GM12878 (cell line): ENCODE measurements at regions not wholly inside any gene's neighbourhood (a gene's known extent, or its start where the extent isn't known, plus 50 kb on each side); places are given as distances from the start of the nearest gene placed in this dataset.

Experiments
- CEBPB ChIP-seq, 2 experiments: fragments of 150-350 bp in 1 of 2; IDR thresholded peaks; 2 replicates each; pipeline ENCODE4 v1.6.1; 2012 to 2014; ENCODE audit warnings: low read depth in 2 of 2, low read length in 2 of 2, borderline replicate concordance in 1 of 2, inconsistent platforms in 1 of 2
- NR2F1 ChIP-seq: fragments of 450-650 bp; conservative IDR thresholded peaks from 2 replicates; pipeline ENCODE4 v1.6.1; 2017; ENCODE audit warnings: mild to moderate bottlenecking
- POLR2AphosphoS2 ChIP-seq: IDR thresholded peaks from 2 replicates; pipeline ENCODE4 v1.6.1; 2011; ENCODE audit warnings: low read depth, mild to moderate bottlenecking, low read length, improper control_type of control experiment, moderate library complexity
- TCF3 ChIP-seq: IDR thresholded peaks from 2 replicates; pipeline ENCODE4 v1.6.1; 2012; ENCODE audit warnings: low read depth, mild to moderate bottlenecking, low read length, borderline replicate concordance; ENCODE audit not compliant: insufficient read depth
- TCF7 ChIP-seq: IDR thresholded peaks from 2 replicates; pipeline ENCODE4 v1.6.1; 2014; ENCODE audit warnings: antibody characterized with exemption, borderline replicate concordance
- TF ChIP-seq, protein P1 (sequence below): fragments of 450-650 bp; IDR thresholded peaks from 2 replicates; pipeline ENCODE4 v1.6.1; 2017; ENCODE audit warnings: mild to moderate bottlenecking
- TF ChIP-seq, protein P2 (sequence below): IDR thresholded peaks from 2 replicates; pipeline ENCODE4 v1.6.1; 2012; ENCODE audit warnings: mild to moderate bottlenecking, low read depth, low read length

DNA sequence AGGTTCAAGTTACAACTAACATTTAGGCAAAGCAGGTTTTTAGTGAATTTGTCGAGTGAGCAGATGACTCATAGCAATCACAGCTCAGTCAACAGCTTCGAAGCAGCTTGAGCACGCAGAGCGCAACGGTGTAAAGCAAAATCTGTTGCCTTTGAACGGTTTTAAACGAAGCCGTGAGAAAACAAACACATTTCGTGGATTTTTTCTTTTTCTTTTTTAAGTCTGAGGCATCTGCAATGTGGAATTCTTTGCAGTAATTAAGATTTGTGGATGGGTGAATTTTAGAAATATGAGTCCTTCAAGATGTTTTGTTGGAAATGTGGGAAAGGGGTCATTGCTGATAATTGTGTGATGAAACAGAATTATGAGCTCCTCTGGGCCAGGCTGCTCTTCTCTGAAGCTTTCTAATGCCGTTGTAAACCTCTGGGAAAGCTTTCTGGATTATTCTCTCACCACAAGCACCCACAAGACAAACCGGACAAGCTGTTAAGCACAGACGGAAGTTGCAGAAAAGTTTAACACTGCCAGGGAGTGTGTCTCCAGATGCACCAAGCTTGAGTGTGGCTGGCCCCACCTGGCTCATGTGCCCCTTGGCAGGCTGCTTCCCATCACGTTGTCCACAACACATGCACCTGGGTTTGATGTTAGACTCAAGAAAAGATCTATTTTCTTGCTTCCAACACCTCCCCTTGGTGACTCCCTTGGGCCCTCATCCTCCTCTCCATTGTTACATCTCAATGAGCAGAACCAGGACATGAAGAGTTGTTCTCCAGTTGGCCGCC is 224.7 kb downstream of the ACKR3 start:
- TF ChIP-seq NR2F1 (no peak), CEBPB (IDR thresholded peaks at IDR 0.05; ENCODE audit: borderline replicate concordance in 1 of 2, low read depth in 2 of 2, low read length in 2 of 2) (no peak), TCF7 (no peak), TCF3 (no peak), POLR2AphosphoS2 (no peak)
- TF ChIP-seq, protein P1, sequence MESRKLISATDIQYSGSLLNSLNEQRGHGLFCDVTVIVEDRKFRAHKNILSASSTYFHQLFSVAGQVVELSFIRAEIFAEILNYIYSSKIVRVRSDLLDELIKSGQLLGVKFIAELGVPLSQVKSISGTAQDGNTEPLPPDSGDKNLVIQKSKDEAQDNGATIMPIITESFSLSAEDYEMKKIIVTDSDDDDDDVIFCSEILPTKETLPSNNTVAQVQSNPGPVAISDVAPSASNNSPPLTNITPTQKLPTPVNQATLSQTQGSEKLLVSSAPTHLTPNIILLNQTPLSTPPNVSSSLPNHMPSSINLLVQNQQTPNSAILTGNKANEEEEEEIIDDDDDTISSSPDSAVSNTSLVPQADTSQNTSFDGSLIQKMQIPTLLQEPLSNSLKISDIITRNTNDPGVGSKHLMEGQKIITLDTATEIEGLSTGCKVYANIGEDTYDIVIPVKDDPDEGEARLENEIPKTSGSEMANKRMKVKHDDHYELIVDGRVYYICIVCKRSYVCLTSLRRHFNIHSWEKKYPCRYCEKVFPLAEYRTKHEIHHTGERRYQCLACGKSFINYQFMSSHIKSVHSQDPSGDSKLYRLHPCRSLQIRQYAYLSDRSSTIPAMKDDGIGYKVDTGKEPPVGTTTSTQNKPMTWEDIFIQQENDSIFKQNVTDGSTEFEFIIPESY = no peak
- TF ChIP-seq, protein P2, sequence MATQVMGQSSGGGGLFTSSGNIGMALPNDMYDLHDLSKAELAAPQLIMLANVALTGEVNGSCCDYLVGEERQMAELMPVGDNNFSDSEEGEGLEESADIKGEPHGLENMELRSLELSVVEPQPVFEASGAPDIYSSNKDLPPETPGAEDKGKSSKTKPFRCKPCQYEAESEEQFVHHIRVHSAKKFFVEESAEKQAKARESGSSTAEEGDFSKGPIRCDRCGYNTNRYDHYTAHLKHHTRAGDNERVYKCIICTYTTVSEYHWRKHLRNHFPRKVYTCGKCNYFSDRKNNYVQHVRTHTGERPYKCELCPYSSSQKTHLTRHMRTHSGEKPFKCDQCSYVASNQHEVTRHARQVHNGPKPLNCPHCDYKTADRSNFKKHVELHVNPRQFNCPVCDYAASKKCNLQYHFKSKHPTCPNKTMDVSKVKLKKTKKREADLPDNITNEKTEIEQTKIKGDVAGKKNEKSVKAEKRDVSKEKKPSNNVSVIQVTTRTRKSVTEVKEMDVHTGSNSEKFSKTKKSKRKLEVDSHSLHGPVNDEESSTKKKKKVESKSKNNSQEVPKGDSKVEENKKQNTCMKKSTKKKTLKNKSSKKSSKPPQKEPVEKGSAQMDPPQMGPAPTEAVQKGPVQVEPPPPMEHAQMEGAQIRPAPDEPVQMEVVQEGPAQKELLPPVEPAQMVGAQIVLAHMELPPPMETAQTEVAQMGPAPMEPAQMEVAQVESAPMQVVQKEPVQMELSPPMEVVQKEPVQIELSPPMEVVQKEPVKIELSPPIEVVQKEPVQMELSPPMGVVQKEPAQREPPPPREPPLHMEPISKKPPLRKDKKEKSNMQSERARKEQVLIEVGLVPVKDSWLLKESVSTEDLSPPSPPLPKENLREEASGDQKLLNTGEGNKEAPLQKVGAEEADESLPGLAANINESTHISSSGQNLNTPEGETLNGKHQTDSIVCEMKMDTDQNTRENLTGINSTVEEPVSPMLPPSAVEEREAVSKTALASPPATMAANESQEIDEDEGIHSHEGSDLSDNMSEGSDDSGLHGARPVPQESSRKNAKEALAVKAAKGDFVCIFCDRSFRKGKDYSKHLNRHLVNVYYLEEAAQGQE = no peak
